GM18499 (cell line): ENCODE measurements at regions not wholly inside any gene's neighbourhood (a gene's known extent, or its start where the extent isn't known, plus 50 kb on each side); places are given as distances from the start of the nearest gene placed in this dataset.

Experiments used
- ATAC-seq: cut with Tn5 transposase; IDR thresholded peaks from one replicate; pipeline ENCODE4 v1.9.1; 2021; ENCODE audit warnings: moderate number of reproducible peaks; ENCODE audit not compliant: insufficient read depth, unreplicated experiment

DNA sequence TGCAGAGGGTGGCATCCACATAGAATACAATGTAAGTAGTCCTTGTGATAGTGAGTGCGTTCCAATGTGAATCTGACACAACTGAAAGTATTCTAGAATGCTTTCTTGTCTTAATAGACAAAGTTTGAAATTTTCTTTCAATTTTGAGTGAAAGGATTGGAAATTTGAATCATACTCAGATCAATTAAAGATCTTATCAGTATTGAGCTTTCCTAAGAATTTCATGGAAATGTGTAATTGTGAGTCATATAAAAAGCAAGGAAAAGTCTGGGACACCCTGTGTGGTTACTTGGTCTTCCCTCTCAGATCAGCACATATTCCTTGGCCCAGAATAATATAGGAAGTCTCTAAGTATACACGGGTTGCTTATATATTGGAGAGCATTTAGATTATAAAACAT is 99.1 kb downstream of the MBL2 start:
- ATAC-seq = no peak

DNA sequence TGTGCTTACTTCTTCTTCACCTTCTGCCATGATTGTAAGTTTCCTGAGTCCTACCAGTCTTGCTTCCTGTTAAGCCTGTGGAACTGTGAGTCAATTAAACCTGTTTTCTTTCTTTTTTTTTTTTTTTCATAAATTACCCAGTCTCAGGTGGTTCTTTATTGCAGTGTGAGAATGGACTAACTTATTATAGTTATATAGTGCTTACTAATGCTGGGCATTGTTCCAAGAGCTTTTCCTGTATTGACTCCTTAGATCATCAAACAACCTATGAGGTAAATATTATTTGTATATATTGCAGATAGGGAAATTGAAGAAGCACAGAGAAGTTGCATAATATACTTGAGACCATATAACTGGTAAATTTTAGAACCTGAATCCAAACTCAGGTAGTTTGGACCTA is 98.1 kb downstream of the MBL2 start:
- no peak for ATAC-seq

DNA sequence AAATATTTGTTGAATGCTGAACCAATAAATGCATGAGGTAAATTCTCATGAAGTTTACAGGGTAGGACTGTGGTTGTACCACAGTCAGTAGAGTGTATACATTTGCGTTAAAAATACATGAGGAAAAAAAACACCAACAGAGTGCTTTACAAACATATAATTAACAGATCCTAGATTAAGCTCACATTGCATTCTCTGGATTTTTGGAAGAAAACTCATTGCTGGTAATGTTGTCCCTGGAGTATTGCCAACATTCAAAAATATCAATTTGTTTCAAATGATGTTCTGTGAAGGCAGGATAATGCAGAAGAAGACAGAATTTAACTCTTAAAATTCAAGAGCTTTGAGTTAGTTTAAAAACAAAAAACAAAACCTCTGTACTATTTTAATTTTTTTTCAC is 95.5 kb downstream of the MBL2 start:
- no peak for ATAC-seq

DNA sequence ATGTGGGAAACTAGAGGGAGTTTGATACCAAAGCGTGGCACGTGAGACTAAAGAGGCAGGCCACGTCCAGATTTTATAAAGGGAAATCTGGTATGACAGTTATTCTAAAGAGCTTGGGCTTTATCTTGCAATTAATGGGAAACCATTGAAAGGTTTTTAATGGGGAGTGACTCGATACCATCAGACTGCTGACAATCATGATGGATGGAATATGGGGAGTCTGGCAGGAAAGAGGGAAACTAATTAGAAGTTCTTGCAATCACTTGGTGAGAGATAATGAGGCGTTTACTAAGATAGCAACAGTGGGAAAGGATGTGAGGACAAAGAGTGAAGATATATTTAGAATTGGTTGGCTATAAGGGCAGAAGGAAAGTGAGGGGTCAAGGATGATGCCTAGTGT is 94.0 kb downstream of the MBL2 start:
- ATAC-seq = no peak

DNA sequence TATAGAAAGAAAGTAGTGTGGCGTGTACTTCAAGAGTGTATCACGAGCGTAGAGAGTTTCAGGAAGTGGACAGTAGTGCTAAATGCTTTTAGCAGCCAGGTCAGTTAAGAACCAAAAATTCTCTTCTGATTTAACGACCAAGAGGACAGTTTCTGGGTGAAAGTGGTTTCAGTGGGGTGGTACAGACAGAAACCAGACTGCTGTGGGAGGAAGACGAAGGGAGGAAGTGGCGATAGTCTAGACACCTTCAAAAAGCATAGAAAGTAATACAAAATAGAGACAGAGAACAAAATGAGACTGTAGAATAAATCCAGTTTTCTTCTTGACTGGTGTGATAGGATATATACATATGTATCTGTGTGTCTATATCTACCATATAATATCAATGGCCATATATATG is 93.5 kb downstream of the MBL2 start:
- no peak for ATAC-seq

DNA sequence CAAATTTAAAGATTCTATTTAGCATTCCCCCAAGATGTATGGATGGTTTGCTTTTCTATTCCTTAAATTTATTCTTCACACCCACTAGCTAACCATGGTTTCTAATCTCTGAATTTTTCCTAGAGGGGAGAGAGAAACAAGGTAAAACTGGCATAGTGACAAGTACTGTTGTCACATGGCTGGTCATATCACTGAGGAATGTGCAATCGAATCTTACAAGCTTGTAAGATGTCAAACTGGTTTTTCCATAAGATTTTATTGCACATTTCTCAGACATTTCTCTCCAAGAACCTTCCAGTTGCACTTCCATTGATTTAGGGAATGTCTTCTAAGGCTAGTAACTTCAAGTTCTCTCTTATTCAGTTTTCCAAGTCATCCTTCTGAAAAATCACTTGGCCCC is 89.8 kb downstream of the MBL2 start:
- ATAC-seq = no peak

DNA sequence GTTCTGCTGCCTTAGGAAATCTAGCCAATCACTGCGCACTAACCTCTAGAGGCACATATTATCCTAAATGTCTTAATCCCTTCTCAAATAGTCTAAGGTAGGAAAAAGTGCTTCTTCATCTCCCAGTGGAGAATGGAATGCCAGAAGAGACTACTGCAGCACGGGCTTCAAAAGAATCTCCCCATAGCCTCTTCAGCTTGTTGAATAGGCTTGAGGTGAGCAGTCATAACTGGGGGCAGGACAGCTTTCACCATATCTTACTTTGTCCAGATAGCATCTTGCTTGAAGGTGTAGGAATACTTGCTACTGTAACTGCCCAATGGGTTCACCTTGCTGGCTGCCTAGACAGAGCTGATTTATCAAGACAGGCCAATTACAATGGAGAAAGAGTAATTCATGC is 88.8 kb downstream of the MBL2 start:
- no peak for ATAC-seq

DNA sequence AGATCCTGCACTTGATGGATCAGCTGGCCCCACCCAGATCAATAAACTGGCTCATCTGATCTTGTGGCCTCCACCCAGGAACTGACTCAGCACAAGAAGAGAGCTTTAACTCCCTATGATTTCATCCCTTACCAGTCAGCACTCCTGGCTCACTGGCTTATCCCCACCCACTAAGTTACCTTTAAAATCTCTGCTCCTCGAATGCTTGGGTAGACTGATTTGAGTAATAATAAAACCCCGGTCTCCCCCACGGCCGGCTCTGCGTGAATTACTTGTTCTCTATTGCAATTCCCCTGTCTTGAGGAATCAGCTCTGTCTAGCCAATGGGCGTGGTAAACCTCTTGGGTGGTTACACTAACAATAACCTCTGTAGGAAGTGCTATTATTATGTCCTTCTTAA is 83.7 kb downstream of the MBL2 start:
- ATAC-seq = no peak

DNA sequence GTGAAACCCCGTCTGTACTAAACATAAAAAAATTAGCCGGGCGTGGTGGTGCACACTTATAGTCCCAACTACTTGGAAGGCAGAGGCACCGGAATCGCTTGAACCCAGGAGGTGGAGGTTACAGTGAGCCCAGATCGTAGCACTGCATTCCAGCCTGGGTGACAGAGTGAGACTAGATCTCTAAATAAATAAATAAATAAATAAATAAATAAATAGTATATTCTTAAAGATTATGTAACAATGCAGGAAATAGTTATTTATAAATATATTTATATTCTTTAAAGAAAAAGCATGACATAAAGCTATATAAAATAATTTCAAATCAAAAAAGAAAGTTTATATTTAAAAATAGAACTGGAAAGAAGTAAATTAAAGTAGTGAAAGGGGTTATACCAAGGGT is 76.4 kb downstream of the MBL2 start:
- ATAC-seq = no peak

DNA sequence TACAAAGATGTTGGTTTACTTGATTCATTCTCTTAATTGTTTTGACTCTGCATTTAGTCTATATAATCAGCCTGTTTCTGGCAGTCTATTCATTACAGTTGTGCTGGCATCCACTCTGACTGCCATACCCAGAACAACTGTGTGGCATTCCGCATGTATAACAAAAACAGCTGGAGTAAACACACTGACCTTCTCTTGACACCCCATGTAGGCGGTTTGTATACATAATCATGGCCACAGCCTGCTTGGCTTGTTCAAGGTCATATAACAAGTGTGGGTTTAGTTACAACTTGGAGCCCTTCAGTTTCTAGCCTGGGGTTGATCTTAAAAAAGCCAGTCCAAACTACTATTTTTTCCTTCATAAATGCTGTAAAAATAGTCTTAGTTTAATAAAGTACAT is 70.9 kb downstream of the MBL2 start:
- ATAC-seq = no peak

DNA sequence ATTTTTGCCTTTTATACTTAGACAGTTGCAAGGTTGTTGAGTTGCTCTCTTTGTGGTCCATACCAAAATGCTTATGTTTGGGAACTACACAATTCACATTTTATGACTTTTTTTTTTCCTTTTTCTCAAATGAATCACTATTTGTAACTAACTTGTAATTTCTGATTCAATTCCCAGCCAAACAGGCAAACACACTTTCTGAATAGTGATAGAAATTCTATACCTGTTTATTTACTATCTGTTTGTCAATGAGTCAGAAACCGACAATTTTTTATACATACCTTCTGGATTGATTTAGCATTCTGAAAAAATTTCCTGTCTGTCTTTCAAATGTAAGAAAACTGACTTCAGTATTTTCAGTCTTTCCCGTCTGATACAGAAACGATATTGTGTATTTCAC is 69.1 kb downstream of the MBL2 start:
- ATAC-seq = no peak

DNA sequence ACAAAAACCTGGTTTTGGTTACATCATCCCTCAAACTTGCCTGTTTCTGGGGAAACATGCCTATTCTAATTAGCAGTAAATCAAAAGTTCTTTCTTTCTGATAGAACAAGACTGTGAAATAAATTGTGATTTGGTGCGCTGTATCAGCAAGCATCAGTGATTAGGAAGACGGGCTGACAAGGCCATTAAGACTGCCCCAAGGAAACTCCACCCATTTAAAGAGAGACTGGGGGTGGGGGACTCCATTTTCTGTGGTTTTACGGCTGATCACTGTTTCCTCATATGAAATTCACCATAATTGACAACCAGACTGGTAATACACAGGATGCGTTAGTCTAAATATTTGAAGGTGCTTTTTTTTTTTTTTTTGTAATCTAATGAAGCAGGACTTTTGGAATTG is 68.7 kb downstream of the MBL2 start:
- ATAC-seq = no peak

DNA sequence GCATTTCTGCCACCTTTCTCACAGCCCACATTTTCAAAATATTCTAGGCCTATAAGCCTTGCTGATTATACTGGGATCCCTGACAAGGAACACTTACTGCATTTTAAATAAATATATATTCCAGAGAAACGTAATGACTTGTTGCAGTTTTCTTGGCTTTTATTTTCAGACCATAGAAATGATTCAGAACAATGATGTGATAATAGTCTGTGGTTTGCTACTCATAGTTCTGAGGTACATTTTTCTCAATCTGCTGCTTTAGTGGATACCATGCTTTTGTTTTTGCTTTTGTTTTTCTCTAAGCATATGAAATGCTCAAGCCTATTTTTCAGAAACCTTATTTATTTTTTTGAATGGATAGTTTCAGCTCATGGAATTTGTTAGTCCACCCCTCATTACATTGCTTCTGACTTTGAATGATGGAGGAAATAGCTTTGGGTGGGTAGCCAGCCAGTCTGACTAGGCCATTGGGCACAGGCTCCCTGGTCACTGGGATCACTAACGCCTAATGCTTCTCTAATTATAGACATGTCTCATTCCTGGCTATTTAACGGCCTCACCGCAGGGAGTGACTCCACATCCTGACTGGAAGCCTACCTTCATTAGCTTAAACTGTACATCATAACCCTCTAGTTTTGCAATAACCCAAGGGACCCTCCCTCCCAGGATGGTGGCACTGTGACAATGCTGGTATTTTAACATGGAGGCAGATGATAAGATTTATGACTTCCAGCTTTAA is 66.1 kb downstream of the MBL2 start:
- no peak for ATAC-seq
